ENCODE measurements at regions not wholly inside any gene's neighbourhood (a gene's known extent, or its start where the extent isn't known, plus 50 kb on each side); places are given as distances from the start of the nearest gene placed in this dataset.

DNA sequence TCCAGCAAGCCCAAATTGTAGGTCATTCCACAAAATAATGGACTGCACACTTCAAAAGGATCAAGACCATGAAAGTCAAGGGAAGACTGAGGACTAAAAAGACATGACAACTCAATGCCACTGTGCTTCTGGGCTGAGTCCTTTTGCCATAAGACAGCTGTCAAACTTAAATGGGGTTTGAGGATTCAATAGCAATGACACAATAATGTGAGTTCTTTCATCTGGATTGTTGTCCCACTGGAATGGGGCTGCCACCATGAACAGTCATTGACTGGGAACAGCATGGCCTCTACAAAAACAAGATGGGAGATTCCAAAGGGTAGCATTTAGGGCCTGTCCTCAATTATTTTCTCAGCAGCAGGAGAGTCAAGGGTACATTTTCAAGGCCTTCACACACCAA is 118.5 kb downstream of the EN1 start:
- H3K4me2 ChIP-seq (ENCODE audit: low read depth, low read length, poor library complexity, severe bottlenecking): no peak overlapping the region
- H3K9me2 ChIP-seq (replicated peaks; ENCODE audit: insufficient read depth, low read length): no peaks in the 10 kb centered on the region
- H3K27me3 ChIP-seq (ENCODE audit: low read length): no peaks in the 10 kb centered on the region
- no peak overlapping the region for H3K4me3 ChIP-seq (ENCODE audit: insufficient read depth, low read length, poor library complexity, severe bottlenecking)
- no peaks in the 10 kb centered on the region for H3F3A ChIP-seq (ENCODE audit: insufficient read depth)
- H3K79me2 ChIP-seq (ENCODE audit: insufficient read depth, low read length): no peaks in the 10 kb centered on the region
- no peak for TF ChIP-seq EZH2phosphoT487 (conservative IDR thresholded peaks at IDR 0.05; ENCODE audit: low read length)
- no peaks in the 10 kb centered on the region for H3K9me3 ChIP-seq (ENCODE audit: insufficient read depth, low read length)
- no peak overlapping the region for H2AFZ ChIP-seq (ENCODE audit: low read depth, low read length, severe bottlenecking)
- H3K27ac ChIP-seq (ENCODE audit: low read depth, low read length): no peak overlapping the region
- no peaks in the 10 kb centered on the region for H4K20me1 ChIP-seq (ENCODE audit: low read depth, low read length)
- H3K36me3 ChIP-seq (ENCODE audit: low read length): no peaks in the 10 kb centered on the region
- H3K9ac ChIP-seq (ENCODE audit: low read length): no peak overlapping the region

DNA sequence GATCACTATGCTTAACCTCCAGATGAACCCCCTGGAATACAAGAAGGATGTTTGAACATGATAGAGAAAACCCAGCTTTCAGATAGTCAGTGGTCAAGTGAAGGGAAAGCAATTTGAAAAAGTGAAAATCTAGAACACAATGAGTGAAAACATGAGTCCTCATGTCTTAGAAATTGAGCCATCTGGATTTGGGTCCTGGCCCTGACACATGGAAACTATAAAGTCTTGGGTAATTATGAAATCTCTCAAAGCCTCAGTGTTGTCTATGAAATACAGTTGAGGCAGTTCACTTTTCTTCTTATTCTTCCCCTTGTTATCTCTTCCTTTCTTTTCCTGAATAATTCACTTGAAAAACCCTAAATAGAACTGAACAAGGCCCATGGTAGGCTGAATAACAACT is 120.6 kb downstream of the EN1 start:
- Histone ChIP-seq H2AFZ (ENCODE audit: low read depth, low read length, severe bottlenecking) (no peak overlapping the region), H3K9me3 (ENCODE audit: insufficient read depth, low read length) (no peaks in the 10 kb centered on the region), H3K4me2 (ENCODE audit: low read depth, low read length, poor library complexity, severe bottlenecking) (no peak overlapping the region), H3K27ac (ENCODE audit: low read depth, low read length) (no peak overlapping the region), H3F3A (ENCODE audit: insufficient read depth) (no peaks in the 10 kb centered on the region), H3K4me3 (ENCODE audit: insufficient read depth, low read length, poor library complexity, severe bottlenecking) (no peak overlapping the region), H3K27me3 (ENCODE audit: low read length) (no peaks in the 10 kb centered on the region), H3K79me2 (ENCODE audit: insufficient read depth, low read length) (no peaks in the 10 kb centered on the region), H4K20me1 (ENCODE audit: low read depth, low read length) (no peaks in the 10 kb centered on the region), H3K9me2 (replicated peaks; ENCODE audit: insufficient read depth, low read length) (no peaks in the 10 kb centered on the region), H3K9ac (ENCODE audit: low read length) (no peak overlapping the region), H3K36me3 (ENCODE audit: low read length) (no peaks in the 10 kb centered on the region)
- TF ChIP-seq, protein P1, sequence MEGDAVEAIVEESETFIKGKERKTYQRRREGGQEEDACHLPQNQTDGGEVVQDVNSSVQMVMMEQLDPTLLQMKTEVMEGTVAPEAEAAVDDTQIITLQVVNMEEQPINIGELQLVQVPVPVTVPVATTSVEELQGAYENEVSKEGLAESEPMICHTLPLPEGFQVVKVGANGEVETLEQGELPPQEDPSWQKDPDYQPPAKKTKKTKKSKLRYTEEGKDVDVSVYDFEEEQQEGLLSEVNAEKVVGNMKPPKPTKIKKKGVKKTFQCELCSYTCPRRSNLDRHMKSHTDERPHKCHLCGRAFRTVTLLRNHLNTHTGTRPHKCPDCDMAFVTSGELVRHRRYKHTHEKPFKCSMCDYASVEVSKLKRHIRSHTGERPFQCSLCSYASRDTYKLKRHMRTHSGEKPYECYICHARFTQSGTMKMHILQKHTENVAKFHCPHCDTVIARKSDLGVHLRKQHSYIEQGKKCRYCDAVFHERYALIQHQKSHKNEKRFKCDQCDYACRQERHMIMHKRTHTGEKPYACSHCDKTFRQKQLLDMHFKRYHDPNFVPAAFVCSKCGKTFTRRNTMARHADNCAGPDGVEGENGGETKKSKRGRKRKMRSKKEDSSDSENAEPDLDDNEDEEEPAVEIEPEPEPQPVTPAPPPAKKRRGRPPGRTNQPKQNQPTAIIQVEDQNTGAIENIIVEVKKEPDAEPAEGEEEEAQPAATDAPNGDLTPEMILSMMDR (IDR thresholded peaks at IDR 0.05; ENCODE audit: insufficient read depth, low read length, poor library complexity, severe bottlenecking): no peak
- TF ChIP-seq EZH2phosphoT487 (conservative IDR thresholded peaks at IDR 0.05; ENCODE audit: low read length): no peak

DNA sequence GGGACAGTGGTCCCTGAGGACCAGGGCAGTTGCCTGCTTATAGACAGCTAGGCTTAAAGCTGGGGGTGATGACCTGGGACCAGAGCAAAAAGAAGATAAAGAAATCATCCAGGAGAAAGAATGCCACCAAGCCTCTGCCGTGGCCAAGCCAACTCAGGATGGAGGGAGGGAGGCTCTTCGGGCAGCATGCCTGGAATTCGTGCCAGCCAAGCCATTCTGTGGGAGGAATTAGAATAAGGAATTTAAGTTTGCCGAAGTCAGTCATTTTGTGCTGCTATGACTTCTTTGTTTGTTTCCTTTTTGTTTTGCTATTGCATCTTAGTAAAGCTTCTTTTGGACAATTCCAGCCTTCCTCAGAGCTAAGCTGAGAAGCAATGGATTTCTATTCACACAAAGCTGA is 124.1 kb downstream of the EN1 start:
- H3K27ac ChIP-seq (ENCODE audit: low read depth, low read length): no peak overlapping the region
- H3K27me3 ChIP-seq (ENCODE audit: low read length): no peaks in the 10 kb centered on the region
- TF ChIP-seq EZH2phosphoT487 (conservative IDR thresholded peaks at IDR 0.05; ENCODE audit: low read length): no peak
- TF ChIP-seq, protein P1 (IDR thresholded peaks at IDR 0.05; ENCODE audit: insufficient read depth, low read length, poor library complexity, severe bottlenecking): no peak
- H2AFZ ChIP-seq (ENCODE audit: low read depth, low read length, severe bottlenecking): no peak overlapping the region
- H3K9me2 ChIP-seq (replicated peaks; ENCODE audit: insufficient read depth, low read length): no peaks in the 10 kb centered on the region
- no peaks in the 10 kb centered on the region for H3K36me3 ChIP-seq (ENCODE audit: low read length)
- H3F3A ChIP-seq (ENCODE audit: insufficient read depth): no peaks in the 10 kb centered on the region
- no peak overlapping the region for H3K9ac ChIP-seq (ENCODE audit: low read length)
- no peaks in the 10 kb centered on the region for H3K9me3 ChIP-seq (ENCODE audit: insufficient read depth, low read length)
- H3K4me2 ChIP-seq (ENCODE audit: low read depth, low read length, poor library complexity, severe bottlenecking): no peak overlapping the region
- no peaks in the 10 kb centered on the region for H4K20me1 ChIP-seq (ENCODE audit: low read depth, low read length)
- no peak overlapping the region for H3K4me3 ChIP-seq (ENCODE audit: insufficient read depth, low read length, poor library complexity, severe bottlenecking)
- H3K79me2 ChIP-seq (ENCODE audit: insufficient read depth, low read length): no peaks in the 10 kb centered on the region

GRCh38 chr2:118722976-118723375 is 124.5 kb downstream of the EN1 start:
- Histone ChIP-seq H3K27ac (ENCODE audit: low read depth, low read length) (no peak overlapping the region), H3K9me2 (replicated peaks; ENCODE audit: insufficient read depth, low read length) (no peaks in the 10 kb centered on the region), H3K4me2 (ENCODE audit: low read depth, low read length, poor library complexity, severe bottlenecking) (no peak overlapping the region), H3K4me3 (ENCODE audit: insufficient read depth, low read length, poor library complexity, severe bottlenecking) (no peak overlapping the region), H4K20me1 (ENCODE audit: low read depth, low read length) (no peaks in the 10 kb centered on the region), H3K27me3 (ENCODE audit: low read length) (no peaks in the 10 kb centered on the region), H3K79me2 (ENCODE audit: insufficient read depth, low read length) (no peaks in the 10 kb centered on the region), H3K9ac (ENCODE audit: low read length) (no peak overlapping the region), H3K36me3 (ENCODE audit: low read length) (no peaks in the 10 kb centered on the region), H3F3A (ENCODE audit: insufficient read depth) (no peaks in the 10 kb centered on the region), H2AFZ (ENCODE audit: low read depth, low read length, severe bottlenecking) (no peak overlapping the region), H3K9me3 (ENCODE audit: insufficient read depth, low read length) (no peaks in the 10 kb centered on the region)
- TF ChIP-seq, protein P1 (IDR thresholded peaks at IDR 0.05; ENCODE audit: insufficient read depth, low read length, poor library complexity, severe bottlenecking): no peak
- TF ChIP-seq EZH2phosphoT487 (conservative IDR thresholded peaks at IDR 0.05; ENCODE audit: low read length): no peak

Data from SU-DHL-6 (cell line).